GM21825 (cell line): ENCODE measurements at regions not wholly inside any gene's neighbourhood (a gene's known extent, or its start where the extent isn't known, plus 50 kb on each side); places are given as distances from the start of the nearest gene placed in this dataset.

ENCODE experiments used
- ATAC-seq: cut with Tn5 transposase; IDR thresholded peaks from one replicate; pipeline ENCODE4 v1.9.1; 2021; ENCODE audit warnings: mild to moderate bottlenecking, moderate library complexity; ENCODE audit not compliant: unreplicated experiment

DNA sequence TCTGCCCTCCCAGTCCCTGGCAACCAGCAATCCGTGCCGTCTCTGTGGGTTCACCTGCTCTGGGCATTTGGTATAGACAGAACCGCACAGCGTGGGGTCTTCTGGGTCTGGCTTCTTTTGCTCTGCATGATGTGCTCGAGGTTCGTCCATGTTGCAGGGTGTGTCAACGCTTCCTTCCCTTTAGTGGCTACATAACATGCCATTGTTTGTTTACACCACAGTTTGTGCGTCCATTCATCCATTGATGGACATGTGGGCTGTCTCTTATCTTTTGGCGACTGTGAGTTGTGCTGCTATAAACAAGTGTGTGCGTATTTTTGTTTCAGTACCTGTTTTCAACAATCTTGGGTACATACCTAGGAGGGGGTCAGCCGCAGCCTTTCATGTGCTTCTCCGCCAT, 149.5 kb upstream of the RPS6KA2 start:
- no peak for ATAC-seq

DNA sequence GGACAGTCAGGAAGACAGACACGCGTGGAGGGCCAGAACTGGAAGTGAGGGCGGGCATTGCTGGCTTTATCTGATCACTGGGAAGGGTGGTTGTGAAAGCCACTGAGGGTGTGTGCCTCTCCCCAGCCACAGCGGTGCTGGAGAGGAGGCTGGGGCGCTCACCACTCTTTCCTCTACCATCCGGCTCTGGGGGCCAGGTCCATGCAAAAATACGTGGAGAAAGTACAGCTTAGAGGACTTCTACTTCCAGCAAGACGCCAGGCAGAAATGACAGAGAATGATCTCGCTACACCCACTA, 148.8 kb upstream of the RPS6KA2 start:
- no peak for ATAC-seq

- ATAC-seq: no peak
These were observed 148.3 kb upstream of the RPS6KA2 start for GRCh38 chr6:166775180-166775922.

- no peak for ATAC-seq
These were observed 147.7 kb upstream of the RPS6KA2 start for GRCh38 chr6:166774770-166775169.

DNA sequence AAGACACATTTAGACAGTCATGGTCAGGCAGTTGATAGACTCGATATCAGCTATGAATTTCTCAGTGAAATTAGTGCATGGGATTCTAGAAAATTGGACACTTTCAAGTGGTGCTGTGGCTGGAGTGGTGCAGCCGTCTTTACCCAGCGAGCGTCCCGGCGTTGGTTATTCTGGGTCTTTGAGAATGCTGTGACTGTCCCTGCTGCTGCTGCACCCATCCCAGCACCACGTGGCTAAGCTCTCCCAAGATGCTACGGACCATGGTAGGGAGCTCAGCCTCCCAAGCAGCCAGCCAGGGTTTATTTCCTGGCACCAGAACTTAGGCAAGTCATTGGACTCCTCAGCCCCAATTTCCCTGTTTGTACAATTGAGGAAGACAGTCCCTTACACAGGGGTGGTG, 147.2 kb upstream of the RPS6KA2 start:
- ATAC-seq: no peak

DNA sequence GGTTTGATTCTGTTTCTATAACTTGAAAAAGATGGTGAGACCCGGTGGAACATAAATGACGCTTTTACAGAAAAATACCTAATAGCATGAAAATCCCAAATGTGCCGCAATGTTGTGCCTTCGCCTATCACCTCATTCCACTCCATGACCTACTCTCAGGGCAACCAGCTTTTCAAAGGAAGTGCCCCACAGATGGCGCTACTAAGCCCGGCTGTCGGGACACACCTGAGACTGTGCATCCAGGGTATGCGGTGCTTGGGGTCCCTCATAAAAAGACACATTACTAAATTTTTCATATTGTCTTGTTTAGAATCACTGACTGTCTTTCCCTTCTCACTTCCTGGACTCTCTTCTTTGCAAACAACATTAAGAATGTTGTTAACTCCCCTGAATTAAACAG, 145.5 kb upstream of the RPS6KA2 start:
- no peak for ATAC-seq

DNA sequence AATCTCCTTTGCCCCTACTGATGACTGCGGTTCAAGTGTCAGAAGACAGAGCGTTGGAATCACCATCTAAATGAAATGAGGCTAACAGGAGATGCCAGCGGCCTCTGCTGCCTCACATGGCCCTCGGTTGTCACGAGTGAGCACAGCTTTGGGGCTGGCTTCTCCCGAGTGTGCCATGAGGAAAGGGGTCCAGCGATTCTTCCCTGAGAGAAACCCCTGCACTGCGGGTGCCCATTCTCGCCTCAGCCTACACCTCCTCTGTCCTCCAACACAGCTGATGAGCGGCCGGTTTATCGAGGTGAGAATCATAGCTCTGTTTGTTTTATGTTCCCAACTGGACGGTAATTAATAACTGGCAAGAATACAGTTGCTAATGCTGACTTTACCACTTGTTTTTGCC, 144.7 kb upstream of the RPS6KA2 start:
- no peak for ATAC-seq

DNA sequence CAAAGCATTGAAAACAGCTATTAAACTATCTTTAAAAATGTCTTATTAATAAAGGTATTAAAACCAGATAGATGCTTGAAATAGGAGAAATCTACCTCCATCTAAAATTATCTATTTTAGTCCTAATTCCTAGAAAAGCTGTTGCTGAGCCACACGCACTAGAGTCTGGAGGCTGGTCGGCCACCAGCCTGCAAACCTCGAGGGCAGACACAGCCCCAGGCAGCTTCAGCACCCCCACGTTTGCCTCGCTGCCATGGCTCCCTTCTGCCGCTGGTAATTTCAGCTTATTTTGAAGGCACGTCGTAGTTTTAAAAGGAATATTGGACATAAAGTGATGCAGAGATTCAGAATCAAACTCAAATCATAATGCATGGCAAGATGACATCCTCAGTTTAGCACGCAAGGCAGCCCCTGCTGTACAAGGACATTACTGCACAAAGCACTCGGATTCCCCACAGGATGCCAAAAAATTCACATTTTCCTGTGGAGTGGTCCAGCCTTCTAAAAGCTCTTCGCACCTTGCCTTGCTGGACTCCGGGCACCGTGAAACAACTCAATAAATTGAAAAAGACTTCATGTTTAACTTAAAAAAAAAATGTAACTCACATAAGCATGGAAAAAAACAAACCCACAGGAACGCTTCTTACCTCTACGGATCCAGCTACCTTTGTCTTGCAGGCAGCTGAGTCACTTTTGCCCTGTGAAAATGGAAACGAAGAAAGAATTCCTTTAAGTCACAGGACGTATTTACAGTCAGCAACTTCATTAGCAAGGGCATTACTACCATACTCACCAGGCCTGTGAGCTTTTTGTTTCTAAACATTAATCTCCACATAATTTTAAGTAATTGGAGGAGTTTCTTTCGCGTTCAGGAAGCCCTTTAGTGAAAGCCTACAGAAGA, 143.4 kb upstream of the RPS6KA2 start:
- no peak for ATAC-seq

- no peak for ATAC-seq
These were observed 142.6 kb upstream of the RPS6KA2 start for GRCh38 chr6:166769648-166770047.

GRCh38 chr6:166768761-166769160, 141.7 kb upstream of the RPS6KA2 start:
- ATAC-seq: no peak

GRCh38 chr6:166767230-166767629, 140.2 kb upstream of the RPS6KA2 start:
- ATAC-seq: no peak

GRCh38 chr6:166766769-166767168, 139.7 kb upstream of the RPS6KA2 start:
- ATAC-seq: no peak

- ATAC-seq: no peak
These were observed 138.1 kb upstream of the RPS6KA2 start for GRCh38 chr6:166765234-166765541.

GRCh38 chr6:166764473-166765233, 137.6 kb upstream of the RPS6KA2 start:
- ATAC-seq: no peak

DNA sequence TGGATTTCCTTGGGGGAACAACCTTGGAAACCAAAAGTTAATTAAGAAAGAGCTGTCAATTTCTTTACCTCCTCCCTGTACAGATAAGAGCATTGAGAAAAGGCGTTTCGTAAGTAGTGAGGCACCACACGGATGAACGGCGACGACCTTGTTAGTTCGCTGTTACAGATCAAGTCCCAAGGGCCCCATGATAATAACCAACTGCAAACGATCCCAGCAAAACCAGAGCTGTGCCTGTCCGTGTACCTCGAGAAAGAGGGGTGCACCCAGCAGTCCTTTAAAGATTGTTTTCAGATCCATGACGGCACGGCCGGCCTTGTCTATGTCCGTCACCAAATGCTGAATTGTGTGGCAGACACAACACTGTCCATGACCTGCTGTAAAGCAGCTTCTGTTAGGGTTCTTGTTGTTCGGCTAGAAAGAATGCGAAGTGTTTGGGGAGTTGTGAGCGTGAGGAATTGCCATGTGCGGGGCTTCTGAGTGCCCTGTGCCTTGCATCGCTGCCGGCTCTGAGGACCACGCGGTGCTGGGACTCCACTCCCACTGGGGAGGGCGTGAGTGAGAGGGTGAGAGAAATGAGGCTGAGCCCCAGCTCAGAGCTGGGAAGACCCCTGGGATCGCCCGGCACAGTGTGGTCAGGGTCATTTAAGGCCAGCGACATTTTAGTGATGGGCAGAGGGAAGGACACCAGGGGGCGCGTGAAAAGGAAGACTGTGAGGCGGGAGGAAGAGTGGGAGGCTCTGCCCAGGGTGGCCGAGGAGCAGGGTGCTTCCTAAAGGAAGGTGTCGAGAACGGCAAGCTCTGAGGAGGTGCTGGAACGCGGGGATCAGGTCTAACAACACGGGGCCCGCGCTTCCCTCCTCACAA, 136.8 kb upstream of the RPS6KA2 start:
- no peak for ATAC-seq

DNA sequence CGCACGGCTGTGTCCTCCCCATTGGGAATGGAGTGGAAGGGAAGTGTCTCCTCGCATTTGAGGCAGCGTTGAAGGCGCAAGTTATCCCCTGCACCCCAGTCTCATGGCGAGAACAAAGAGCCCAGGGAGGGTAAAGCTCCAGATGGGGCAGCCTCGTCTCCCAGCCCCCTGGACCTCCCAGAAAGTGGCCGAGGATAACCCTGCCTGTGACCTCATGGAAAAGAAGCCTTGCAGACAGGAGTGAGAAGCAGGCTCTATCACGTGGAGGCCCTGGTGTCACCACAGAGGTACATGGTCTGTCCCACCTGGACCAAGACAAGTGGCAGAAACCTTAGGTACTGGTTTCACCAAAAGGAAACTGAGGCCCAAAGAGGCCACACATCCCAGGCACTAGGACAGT, 134.8 kb upstream of the RPS6KA2 start:
- no peak for ATAC-seq

GRCh38 chr6:166760288-166760687, 133.2 kb upstream of the RPS6KA2 start:
- ATAC-seq: no peak

DNA sequence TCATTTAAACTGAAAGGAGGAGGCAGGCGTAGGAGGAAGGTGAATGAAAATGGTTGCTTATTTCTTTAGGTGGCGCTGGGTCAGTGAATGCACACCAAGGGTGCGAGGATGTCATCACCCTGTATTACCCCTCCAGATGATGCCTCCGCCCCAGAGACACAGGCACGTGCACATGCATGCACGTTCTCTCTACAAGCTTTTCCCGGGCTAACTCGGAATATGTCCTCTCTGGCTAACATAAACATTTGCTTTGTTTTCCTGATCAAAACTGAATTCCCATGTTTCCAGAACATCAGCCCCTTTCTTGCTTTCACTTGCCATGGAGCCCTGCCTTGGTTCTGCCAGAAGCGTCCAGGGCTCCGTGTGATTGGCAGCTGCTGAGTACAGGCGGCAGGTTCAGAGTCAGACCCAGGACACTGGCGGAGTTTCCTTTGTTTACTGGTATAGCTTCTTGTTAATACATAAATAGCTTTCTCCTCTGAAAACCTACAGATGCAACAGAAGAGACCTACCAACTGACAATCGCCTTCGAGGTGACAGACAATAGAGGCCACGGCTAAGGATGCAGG, 131.2 kb upstream of the RPS6KA2 start:
- ATAC-seq: no peak

DNA sequence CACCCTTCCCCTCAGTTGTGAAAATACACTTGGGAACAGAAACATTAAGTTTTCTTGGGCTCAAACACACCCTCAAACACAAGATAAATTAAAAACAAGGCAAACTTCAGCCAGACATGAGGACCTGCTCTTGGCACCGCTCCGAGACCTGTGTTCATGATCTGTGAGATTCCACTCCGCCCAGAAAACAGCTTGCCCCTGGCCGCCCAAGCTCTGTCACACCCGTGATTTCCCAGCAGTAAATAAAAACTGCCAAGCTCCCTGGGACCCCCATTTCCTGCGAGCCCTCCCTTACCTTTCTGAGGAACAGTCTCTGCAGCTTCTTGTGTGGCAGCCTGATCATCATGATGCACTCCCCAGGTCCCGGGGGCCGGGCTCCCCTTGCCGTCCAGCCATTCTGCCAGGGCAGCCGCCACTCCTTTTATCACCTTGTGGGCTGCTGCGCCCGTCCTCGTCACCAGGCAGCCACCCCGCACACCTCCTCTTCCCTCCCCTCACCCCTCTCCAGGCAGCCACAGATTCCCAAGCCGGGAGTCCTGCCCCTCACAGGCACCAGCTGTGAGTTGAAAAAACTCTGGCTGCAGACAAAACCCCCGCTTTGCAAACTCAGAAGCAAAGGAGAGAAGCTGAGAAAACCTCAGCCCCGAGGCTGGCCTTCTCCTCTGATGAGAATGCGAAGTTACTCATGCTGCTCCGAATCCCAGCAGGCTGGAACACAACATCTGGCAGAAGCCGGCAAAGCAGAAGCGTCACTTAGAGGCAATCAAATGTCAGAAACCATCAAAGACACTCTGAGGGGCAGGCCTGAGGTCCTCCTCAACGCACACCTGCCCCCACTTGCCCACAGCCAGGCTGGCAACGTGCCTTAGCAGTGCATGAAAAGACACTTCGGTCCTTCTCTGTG, 130.4 kb upstream of the RPS6KA2 start:
- no peak for ATAC-seq
